ENCODE measurements at regions not wholly inside any gene's neighbourhood (a gene's known extent, or its start where the extent isn't known, plus 50 kb on each side); places are given as distances from the start of the nearest gene placed in this dataset.

GRCh38 chr5:158033724-158034123 is 174.8 kb upstream of the CLINT1 start:
- TF ChIP-seq NR1H2 (CRISPR knock-in tag; IDR thresholded peaks at IDR 0.05; ENCODE audit: borderline replicate concordance, low read depth) (no peak), CERS6 (CRISPR knock-in tag; IDR thresholded peaks at IDR 0.05) (no peak), CTCF (CRISPR knock-in tag; IDR thresholded peaks at IDR 0.05) (no peak)
